K562 (cell line): ENCODE measurements at regions not wholly inside any gene's neighbourhood (a gene's known extent, or its start where the extent isn't known, plus 50 kb on each side); places are given as distances from the start of the nearest gene placed in this dataset.

Source experiments
- ATAC-seq: fragments of 200-7000 bp; cut with Tn5 transposase; 3 replicates; pipeline ENCODE4 v1.9.1; 2020; ENCODE audit warnings: moderate library complexity
- BruUV-seq: library from RNA; stranded (reverse); fragments of 400-500 nt; replicated peaks from 2 replicates; lab custom pipeline; 2021; lab: Mats Ljungman, UMichigan
- CTCF ChIA-PET: fragments of 300-600 bp; formaldehyde crosslinking; extraction: SDS; loops from one replicate; lab custom pipeline; 2021; ENCODE audit warnings: low intra/inter-chr PET ratio; lab: Yijun Ruan, JAX
- POLR2A ChIA-PET: fragments of 300-600, 350-650 bp; sonication (Branson Sonifier 250); formaldehyde crosslinking; extraction: SDS; loops from one replicate; lab custom pipeline; 2021; ENCODE audit warnings: antibody characterized with exemption, inconsistent platforms; lab: Yijun Ruan, JAX
- DNase-seq, 4 experiments: peaks; one replicate each; pipeline versions ENCODE4 v3.0.0 to v3.0.0-alpha.2; 2011 to 2018; ENCODE audit warnings: low spot score in 3 of 4, mixed read lengths in 3 of 4; ENCODE audit errors: extremely low read depth in 1 of 4
- FAIRE-seq: peaks from 2 replicates; lab custom pipeline; 2011; peaks lifted over from hg19 to GRCh38; lab: Jason Lieb, UNC
- H2AFZ ChIP-seq: 2 replicates; pipeline ENCODE4 v1.6.0; 2011; ENCODE audit warnings: low read depth, low read length, control low read depth, inconsistent platforms
- H3K27ac ChIP-seq: fragments of 200-600 bp; 3 replicates; pipeline ENCODE4 v1.8.0; 2011; ENCODE audit warnings: low read depth, mild to moderate bottlenecking, control low read depth, inconsistent platforms, low read length, moderate library complexity, mixed read lengths; ENCODE audit errors: extremely low read depth
- H3K27me3 ChIP-seq, 2 experiments: fragments of 300-600 bp in 1 of 2; 2 replicates in 1 of 2; 3 replicates in 1 of 2; pipeline versions ENCODE4 v1.6.0 to v1.8.0; 2011; ENCODE audit warnings: inconsistent platforms in 2 of 2, low read length in 2 of 2, mild to moderate bottlenecking in 1 of 2, mixed read lengths in 1 of 2, moderate library complexity in 1 of 2; ENCODE audit not compliant: control insufficient read depth in 2 of 2, insufficient read depth in 2 of 2
- H3K36me3 ChIP-seq: fragments of 300-600 bp; 3 replicates; pipeline ENCODE4 v1.8.0; 2011; ENCODE audit warnings: mild to moderate bottlenecking, low read length, inconsistent platforms; ENCODE audit not compliant: control insufficient read depth, insufficient read depth
- H3K4me1 ChIP-seq, 2 experiments: fragments of 200-600 bp in 1 of 2; replicated peaks in 1 of 2; 2 replicates in 1 of 2; 3 replicates in 1 of 2; pipeline versions ENCODE4 v1.5.1 to v1.8.0; 2011; ENCODE audit warnings: inconsistent platforms in 2 of 2, low read length in 2 of 2, mild to moderate bottlenecking in 1 of 2, mixed read lengths in 1 of 2, moderate library complexity in 1 of 2; ENCODE audit not compliant: control insufficient read depth in 2 of 2, insufficient read depth in 2 of 2
- H3K4me2 ChIP-seq: 2 replicates; pipeline ENCODE4 v1.6.1; 2011; ENCODE audit warnings: low read length, control low read depth, inconsistent platforms, mixed read lengths; ENCODE audit not compliant: insufficient read depth
- H3K4me3 ChIP-seq: fragments of 200-600 bp; sonication (generic), shearing (Covaris generic); 2 replicates; pipeline ENCODE4 v1.5.1; 2016; ENCODE audit warnings: control low read depth, inconsistent platforms
- H3K79me2 ChIP-seq: fragments of 200-600 bp; 3 replicates; pipeline ENCODE4 v1.8.0; 2011; ENCODE audit warnings: low read length, inconsistent platforms; ENCODE audit not compliant: control insufficient read depth, insufficient read depth
- H3K9ac ChIP-seq, 2 experiments: 2 replicates each; pipeline versions ENCODE4 v1.6.0 to v1.6.1; 2011; ENCODE audit warnings: low read depth in 2 of 2, low read length in 2 of 2, control low read depth in 1 of 2, inconsistent platforms in 1 of 2, mild to moderate bottlenecking in 1 of 2, mixed read lengths in 1 of 2; ENCODE audit not compliant: insufficient read depth in 1 of 2
- H3K9me1 ChIP-seq: one replicate; pipeline ENCODE4 v1.6.0; 2011; ENCODE audit warnings: inconsistent platforms, mild to moderate bottlenecking, low read length, moderate library complexity; ENCODE audit not compliant: control insufficient read depth, insufficient read depth
- H3K9me3 ChIP-seq: replicated peaks from 2 replicates; pipeline ENCODE4 v1.5.1; 2011; ENCODE audit warnings: low read depth, low read length, inconsistent platforms; ENCODE audit not compliant: control insufficient read depth, insufficient read depth
- H4K20me1 ChIP-seq: replicated peaks from 2 replicates; pipeline ENCODE4 v1.6.1; 2011; ENCODE audit warnings: low read length, inconsistent platforms, mixed read lengths; ENCODE audit not compliant: control insufficient read depth, insufficient read depth
- CEBPG ChIP-seq, 3 experiments: fragments of 200-800 bp in 1 of 3; sonication (Bioruptor generic) in 1 of 3; sonication (generic) in 1 of 3; formaldehyde crosslinking in 1 of 3; IDR thresholded peaks in 2 of 3; conservative IDR thresholded peaks in 1 of 3; 2 replicates each; pipeline versions ENCODE4 v1.6.1 to v1.8.0; 2016 to 2022; ENCODE audit warnings: missing compliant biosample characterization in 2 of 3, missing genetic modification characterization in 2 of 3, mild to moderate bottlenecking in 1 of 3, missing genetic modification reagents in 1 of 3
- HDAC2 ChIP-seq: fragments of 450-650 bp; IDR thresholded peaks from 2 replicates; pipeline ENCODE4 v1.6.1; 2016; ENCODE audit warnings: mild to moderate bottlenecking
- PPARD ChIP-seq: fragments of 250-450 bp; sonication (Bioruptor Pico); IDR thresholded peaks from 2 replicates; pipeline ENCODE4 v1.8.0; 2022; ENCODE audit warnings: inconsistent platforms, mild to moderate bottlenecking, moderate library complexity
- RB1 ChIP-seq: fragments of 450-650 bp; IDR thresholded peaks from 2 replicates; pipeline ENCODE4 v1.6.1; 2017; ENCODE audit warnings: low read depth, mild to moderate bottlenecking
- RERE ChIP-seq: sonication (generic); formaldehyde crosslinking; IDR thresholded peaks from 2 replicates; pipeline ENCODE4 v1.8.0; 2023; ENCODE audit warnings: missing genetic modification reagents, mild to moderate bottlenecking, borderline replicate concordance
- SP2 ChIP-seq: IDR thresholded peaks from 2 replicates; pipeline ENCODE4 v1.6.1; 2011; ENCODE audit warnings: mild to moderate bottlenecking, low read depth, low read length, moderate library complexity; ENCODE audit not compliant: poor library complexity, severe bottlenecking; ENCODE audit errors: extremely low read depth
- ZBTB1 ChIP-seq: sonication (generic); formaldehyde crosslinking; IDR thresholded peaks from 2 replicates; pipeline ENCODE4 v1.8.1; 2023; ENCODE audit warnings: missing genetic modification reagents, low read depth, mild to moderate bottlenecking, borderline replicate concordance
- ZFP30 ChIP-seq: fragments of 250-450 bp; sonication (Bioruptor Pico); IDR thresholded peaks from 2 replicates; pipeline ENCODE4 v1.8.0; 2022; ENCODE audit warnings: moderate library complexity, mild to moderate bottlenecking, inconsistent platforms, borderline replicate concordance
- ZNF551 ChIP-seq: fragments of 250-450 bp; sonication (Bioruptor Pico); IDR thresholded peaks from 2 replicates; pipeline ENCODE4 v1.5.0; 2021; ENCODE audit warnings: mild to moderate bottlenecking, moderate library complexity
- WGBS: fragments of 100-300 bp; shearing (Covaris generic); methylation state at CpG from one replicate; pipeline ENCODE4 v1.1.6; 2016; ENCODE audit warnings: low coverage, mixed read lengths; ENCODE audit not compliant: insufficient coverage; ENCODE audit errors: missing lambda C conversion rate; 5-methylcytosine and 5-hydroxymethylcytosine counted together
- in situ Hi-C: fragments of 300-500 bp; cut with MboI; formaldehyde crosslinking; loops from 4 replicates; pipeline ENCODE4 v1.15.0; 2018; ENCODE audit warnings: inconsistent platforms, mixed read lengths
- intact Hi-C: fragments of 100-400 bp; cut with micrococcal nuclease; formaldehyde crosslinking; loops from 2 replicates; pipeline ENCODE4 v1.14.2; 2022

GRCh38 chr20:11651138-11651537, 266.6 kb upstream of the BTBD3 start:
- no peak overlapping the region for H3K4me3 ChIP-seq
- in situ Hi-C loops (no loop called here), intact Hi-C loops (no loop called here)
- ATAC-seq (no peak), DNase-seq (no peak), FAIRE-seq (no peak)
- H2AFZ ChIP-seq, result no peak overlapping the region
- no peak overlapping the region for H3K4me2 ChIP-seq
- POLR2A ChIA-PET, result no interaction called here
- H3K9me3 ChIP-seq, result no peaks in the 10 kb centered on the region
- no peak overlapping the region for H3K9ac ChIP-seq
- no peaks in the 10 kb centered on the region for H4K20me1 ChIP-seq
- 7% methylated on average over 2 of the region's 2 CpGs for WGBS
- no peaks in the 10 kb centered on the region for H3K9me1 ChIP-seq
- CTCF ChIA-PET, result no interaction called here
- H3K27me3 ChIP-seq, result no peaks in the 10 kb centered on the region
- BruUV-seq, result no TSS peak
- H3K79me2 ChIP-seq, result no peaks in the 10 kb centered on the region
- TF ChIP-seq ZNF551 (CRISPR knock-in tag) (no peak), ZBTB1 (CRISPR knock-in tag) (no peak)
- TF ChIP-seq, all 486 proteins: peak for 0
- Histone ChIP-seq H3K36me3 (no peaks in the 10 kb centered on the region), H3K4me1 (no peaks in the 10 kb centered on the region), H3K27ac (no peak overlapping the region)

- no peaks in the 10 kb centered on the region for H3K36me3 ChIP-seq
- no peaks in the 10 kb centered on the region for H3K9me3 ChIP-seq
- DNase-seq (no peak), ATAC-seq (no peak), FAIRE-seq (no peak)
- no peaks in the 10 kb centered on the region for H4K20me1 ChIP-seq
- no peaks in the 10 kb centered on the region for H3K27me3 ChIP-seq
- BruUV-seq, result no TSS peak
- POLR2A ChIA-PET, result no interaction called here
- no peak overlapping the region for H3K4me2 ChIP-seq
- H3K9ac ChIP-seq, result no peak overlapping the region
- CTCF ChIA-PET, result no interaction called here
- no peak overlapping the region for H3K27ac ChIP-seq
- intact Hi-C loops (no loop called here), in situ Hi-C loops (no loop called here)
- no peaks in the 10 kb centered on the region for H3K79me2 ChIP-seq
- no peaks in the 10 kb centered on the region for H3K4me1 ChIP-seq
- H2AFZ ChIP-seq, result no peak overlapping the region
- H3K9me1 ChIP-seq, result no peaks in the 10 kb centered on the region
- no peak overlapping the region for H3K4me3 ChIP-seq
- TF ChIP-seq SP2, result no peak
- TF ChIP-seq PPARD (CRISPR knock-in tag), result no peak
- no peak for TF ChIP-seq CEBPG (CRISPR knock-in tag; IDR thresholded peaks at IDR 0.05)
- no peak for TF ChIP-seq CEBPG (tag; conservative IDR thresholded peaks at IDR 0.05 in 1 of 2, IDR thresholded peaks at IDR 0.05 in 1 of 2)
- TF ChIP-seq ZFP30 (CRISPR knock-in tag), result no peak
- TF ChIP-seq RB1, result no peak
- TF ChIP-seq RERE (CRISPR knock-in tag), result no peak
- no peak for TF ChIP-seq HDAC2
These were observed 266.0 kb upstream of the BTBD3 start for GRCh38 chr20:11651647-11652046.
